Lung (tissue), 11 donors: ENCODE measurements at regions not wholly inside any gene's neighbourhood (a gene's known extent, or its start where the extent isn't known, plus 50 kb on each side); places are given as distances from the start of the nearest gene placed in this dataset.
"Not testable (repeated sequence)": the region's sequence is repeated elsewhere in the genome, so short reads cannot be mapped to it uniquely, and the experiment has no call there.

Experiments used
- ATAC-seq: fragments of 200-7000 bp; cut with Tn5 transposase; one replicate; pipeline ENCODE4 v1.9.1; 2020; ENCODE audit warnings: moderate number of reproducible peaks; ENCODE audit not compliant: insufficient read depth, low FRiP score
- DNase-seq, 3 donors: peaks; one replicate each; pipeline ENCODE4 v3.0.0-alpha.2; 2013 to 2017
- H3K27ac ChIP-seq, 2 donors: one replicate each; pipeline ENCODE4 v1.5.1; 2013; ENCODE audit warnings: mild to moderate bottlenecking in 2 of 2, moderate library complexity in 2 of 2, control low read depth in 1 of 2, inconsistent platforms in 1 of 2, low read depth in 1 of 2, low read length in 1 of 2
- H3K27me3 ChIP-seq, 3 donors: one replicate each; pipeline ENCODE4 v1.5.1; 2013; ENCODE audit warnings: low read length in 2 of 3; ENCODE audit not compliant: control insufficient read depth in 3 of 3, insufficient read depth in 3 of 3
- H3K36me3 ChIP-seq, 4 donors: one replicate each; pipeline ENCODE4 v1.5.1; 2013; ENCODE audit warnings: low read length in 4 of 4, mild to moderate bottlenecking in 1 of 4, moderate library complexity in 1 of 4; ENCODE audit not compliant: control insufficient read depth in 4 of 4, insufficient read depth in 4 of 4
- H3K4me1 ChIP-seq, 5 donors: one replicate each; pipeline ENCODE4 v1.5.1; 2013; ENCODE audit warnings: low read length in 5 of 5, mild to moderate bottlenecking in 2 of 5, moderate library complexity in 1 of 5; ENCODE audit not compliant: control insufficient read depth in 5 of 5, insufficient read depth in 5 of 5
- H3K4me3 ChIP-seq: one replicate; pipeline ENCODE4 v1.5.1; 2013; ENCODE audit warnings: mild to moderate bottlenecking, control low read depth, moderate library complexity
- H3K9ac ChIP-seq, 2 donors: one replicate each; pipeline ENCODE4 v1.5.1; 2013; ENCODE audit warnings: low read length in 2 of 2, control low read depth in 1 of 2; ENCODE audit not compliant: insufficient read depth in 1 of 2
- H3K9me3 ChIP-seq, 4 donors: one replicate each; pipeline ENCODE4 v1.5.1; 2013; ENCODE audit warnings: low read length in 3 of 4, mild to moderate bottlenecking in 1 of 4, moderate library complexity in 1 of 4; ENCODE audit not compliant: control insufficient read depth in 4 of 4, insufficient read depth in 3 of 4
- CTCF ChIP-seq: IDR thresholded peaks from 2 replicates; pipeline ENCODE4 v1.5.1; 2012; ENCODE audit warnings: mild to moderate bottlenecking; ENCODE audit errors: control extremely low read depth, extremely low read depth
- WGBS, 2 donors: extraction: QIAGEN DNeasy Blood & Tissue Kit; methylation state at CpG; one replicate each; pipeline ENCODE4 v1.1.7; 2013; 5-methylcytosine and 5-hydroxymethylcytosine counted together
- donor health status: control.
- donor health status: control.
- donor health status: Bipolar disorder and iron deficiency.
- donor health status: healthy.
- donor health status: DM: yes; HTN: yes; CAD: no.

- 56 to 57% methylated on average over 4 of the region's 4 CpGs for WGBS, 2 donors
- TF ChIP-seq CTCF = no peak
- H3K27ac ChIP-seq = no peak overlapping the region
- H3K27me3 ChIP-seq = peaks cover 0 to 21% (median 0%) of the 10 kb centered on the region in 3 donors
- no peaks in the 10 kb centered on the region for H3K36me3 ChIP-seq
- no peak overlapping the region for H3K4me3 ChIP-seq
- H3K4me1 ChIP-seq = no peaks in the 10 kb centered on the region
- no peak overlapping the region for H3K9ac ChIP-seq
- H3K9me3 ChIP-seq = peaks cover 0 to 2% (median 0%) of the 10 kb centered on the region in 4 donors
- DNase-seq (no peak), ATAC-seq (no peak)
Observed at GRCh38 chr10:8282340-8282739, 227.9 kb downstream of the GATA3 start.

DNA sequence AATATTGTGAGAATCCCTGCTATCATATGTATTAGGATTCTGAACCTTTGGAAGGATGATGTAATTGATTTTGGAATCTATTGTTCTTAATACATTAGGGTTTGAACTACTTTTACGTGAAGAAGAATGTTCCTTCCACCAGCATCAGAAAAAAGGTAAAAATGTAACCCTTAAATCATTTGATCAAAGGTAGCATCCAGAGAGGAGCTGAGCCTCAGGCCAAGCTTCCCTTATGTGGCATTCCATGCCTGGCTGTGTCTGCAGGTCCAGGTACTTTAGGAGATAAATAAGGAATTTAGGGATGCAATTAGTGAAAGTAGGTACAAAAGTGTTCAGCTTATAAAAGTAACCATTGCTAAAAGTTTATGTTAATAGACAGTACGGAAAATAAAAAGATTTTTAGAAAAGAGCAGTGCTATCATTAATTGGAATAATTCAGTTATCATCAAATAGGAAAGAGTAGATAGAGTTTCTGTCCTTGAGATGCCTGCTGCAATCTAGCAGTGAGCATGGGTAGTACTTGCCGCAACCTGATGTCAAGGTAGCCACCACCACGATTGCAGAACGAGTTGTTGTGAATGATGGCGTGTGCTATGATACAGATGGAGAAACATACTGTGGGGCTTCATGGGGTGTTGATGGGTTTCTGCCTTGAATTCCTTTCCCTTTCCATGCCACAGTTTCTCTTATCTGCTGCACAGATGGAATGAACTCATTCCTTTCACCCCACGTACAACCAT is 228.8 kb downstream of the GATA3 start:
- Histone ChIP-seq H3K4me3 (no peak overlapping the region), H3K4me1 (no peaks in the 10 kb centered on the region), H3K36me3 (no peaks in the 10 kb centered on the region), H3K27ac (no peak overlapping the region), H3K9me3 (peaks cover 0 to 2% (median 0%) of the 10 kb centered on the region in 4 donors), H3K9ac (no peak overlapping the region), H3K27me3 (peaks cover 0 to 18% (median 0%) of the 10 kb centered on the region in 3 donors)
- 84 to 91% methylated on average over 7 of the region's 7 CpGs for WGBS, 2 donors
- no peak for TF ChIP-seq CTCF
- ATAC-seq (no peak), DNase-seq (no peak)

GRCh38 chr10:8283986-8284385 is 229.5 kb downstream of the GATA3 start:
- H3K27me3 ChIP-seq = peaks cover 0 to 21% (median 0%) of the 10 kb centered on the region in 3 donors
- no peak overlapping the region for H3K9ac ChIP-seq
- ATAC-seq (no peak), DNase-seq (no peak)
- H3K4me3 ChIP-seq = no peak overlapping the region
- H3K4me1 ChIP-seq = no peaks in the 10 kb centered on the region
- H3K36me3 ChIP-seq = no peaks in the 10 kb centered on the region
- no peak overlapping the region for H3K27ac ChIP-seq
- 93 to 94% methylated on average over 11 of the region's 11 CpGs for WGBS, 2 donors
- H3K9me3 ChIP-seq = peaks cover 0 to 2% (median 0%) of the 10 kb centered on the region in 4 donors
- TF ChIP-seq CTCF = no peak

DNA sequence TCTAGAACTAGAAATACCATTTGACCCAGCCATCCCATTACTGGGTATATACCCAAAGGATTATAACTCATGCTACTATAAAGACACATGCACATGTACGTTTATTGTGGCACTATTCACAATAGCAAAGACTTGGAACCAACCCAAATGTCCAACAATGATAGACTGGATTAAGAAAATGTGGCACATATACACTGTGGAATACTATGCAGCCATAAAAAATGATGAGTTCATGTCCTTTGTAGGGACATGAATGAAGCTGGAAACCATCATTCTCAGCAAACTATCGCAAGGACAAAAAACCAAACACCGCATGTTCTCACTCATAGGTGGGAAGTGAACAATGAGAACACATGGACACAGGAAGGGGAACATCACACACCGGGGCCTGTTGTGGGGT is 231.5 kb downstream of the GATA3 start:
- H3K4me1 ChIP-seq, H3K9ac ChIP-seq, DNase-seq, H3K4me3 ChIP-seq, H3K36me3 ChIP-seq, ATAC-seq, H3K9me3 ChIP-seq, H3K27ac ChIP-seq: not testable (repeated sequence)
- H3K27me3 ChIP-seq = peaks cover 0 to 25% (median 0%) of the 10 kb centered on the region in 3 donors
- WGBS, 2 donors = 75 to 88% methylated on average over 2 to 3 of the region's 4 CpGs
